Stimulated activated CD8-positive, alpha-beta memory T cell treated with anti-CD3 and anti-CD28 coated beads, Interleukin-15, amount 100 ng/mL, for 48 hours (primary cell): ENCODE measurements at regions not wholly inside any gene's neighbourhood (a gene's known extent, or its start where the extent isn't known, plus 50 kb on each side); places are given as distances from the start of the nearest gene placed in this dataset.
A peak's percentile ranks its signal among the peaks of the same experiment; 100 is the strongest.

Experiments used
- DNase-seq, 2 donors: peaks; one replicate each; pipeline ENCODE4 v3.0.0-alpha.2; 2020; ENCODE audit warnings: low read depth in 2 of 2

DNA sequence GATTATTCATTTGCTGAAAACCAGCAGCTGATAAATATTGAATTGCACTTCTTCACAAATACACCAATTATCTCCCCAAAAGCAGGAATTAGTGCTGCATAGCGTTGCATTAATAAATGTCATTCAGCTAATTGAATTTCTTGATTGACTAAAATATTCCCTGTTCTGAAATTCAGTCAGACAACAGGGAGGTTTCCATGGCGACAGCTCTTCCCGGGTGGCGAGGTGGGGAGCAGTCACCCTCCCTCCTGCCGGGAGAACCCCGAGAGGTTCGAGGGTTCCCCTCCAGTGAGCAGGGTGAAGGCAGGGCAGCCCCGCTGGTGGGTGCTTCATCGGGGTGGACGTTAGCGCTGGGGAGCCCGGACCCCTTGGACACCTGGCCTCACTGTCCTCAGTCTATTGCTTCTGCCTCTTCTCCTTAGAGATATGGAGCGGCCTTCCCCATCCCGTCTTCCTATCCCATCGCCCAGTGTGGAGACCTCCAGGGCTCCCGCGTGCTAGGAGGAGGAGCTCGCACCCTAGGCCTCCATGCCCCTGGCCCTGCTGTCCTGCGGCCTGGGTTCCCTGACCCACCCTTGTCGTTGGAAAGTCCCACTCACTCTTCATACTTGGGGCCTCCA is 983.5 kb downstream of the BRD1 start:
- no peak for DNase-seq

DNA sequence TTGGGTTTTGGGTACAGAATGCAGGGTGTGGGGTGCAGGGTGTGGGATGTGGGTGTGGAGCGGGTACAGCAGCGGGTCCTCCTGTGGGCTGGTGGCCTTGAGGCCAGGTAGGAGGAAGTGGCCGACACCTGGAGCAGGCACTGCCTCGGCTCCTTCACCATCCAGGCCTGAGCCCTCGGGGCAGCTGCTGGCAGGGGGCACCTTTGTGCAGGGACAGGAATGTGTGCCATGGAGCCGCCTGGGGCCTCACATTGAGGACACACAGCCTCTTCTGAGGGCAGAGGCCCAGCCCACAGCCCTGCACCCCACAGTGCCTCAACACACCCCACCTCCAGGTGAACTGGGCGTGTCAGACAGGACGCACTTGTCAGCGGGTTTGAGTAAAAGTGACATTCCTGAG is 984.0 kb downstream of the BRD1 start:
- DNase-seq = no peak

DNA sequence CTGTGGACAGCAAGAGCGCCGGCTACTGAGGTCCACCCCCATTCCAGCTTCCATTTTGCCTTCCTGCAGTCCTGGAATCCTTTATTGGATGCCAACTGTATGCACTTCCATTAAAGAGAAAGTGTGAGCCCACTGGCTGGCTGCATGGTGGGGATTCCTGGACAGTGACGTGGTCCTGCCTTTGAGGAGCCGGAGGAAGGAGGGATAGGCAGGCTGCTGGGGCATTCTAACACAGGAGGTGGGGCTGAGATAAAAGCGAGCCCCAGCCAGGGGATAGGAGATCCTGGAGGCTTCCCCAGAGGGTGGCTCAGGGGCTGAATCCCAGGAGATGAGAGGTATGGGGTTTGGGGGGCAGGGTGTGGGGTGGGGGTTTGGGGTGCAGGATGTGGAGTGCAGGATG is 984.7 kb downstream of the BRD1 start:
- DNase-seq = no peak

DNA sequence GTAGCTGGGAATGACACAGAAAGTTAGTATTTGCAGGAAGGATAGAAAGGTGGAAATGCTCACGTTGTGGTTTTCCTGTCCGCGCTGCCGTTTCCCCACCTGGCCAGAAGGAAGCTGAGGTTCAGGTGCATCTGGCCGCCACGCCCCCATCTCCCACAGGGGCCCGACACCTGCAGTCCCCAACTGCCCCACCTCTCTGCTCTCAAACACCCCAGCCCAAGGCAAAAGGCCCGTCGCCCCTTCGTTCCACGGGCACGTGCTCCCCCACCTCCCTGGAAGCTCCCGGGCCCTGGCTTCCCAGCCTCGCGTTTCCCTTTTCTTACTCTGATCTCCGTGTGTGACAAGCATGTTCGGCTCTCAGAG is 985.1 kb downstream of the BRD1 start:
- DNase-seq = no peak

DNA sequence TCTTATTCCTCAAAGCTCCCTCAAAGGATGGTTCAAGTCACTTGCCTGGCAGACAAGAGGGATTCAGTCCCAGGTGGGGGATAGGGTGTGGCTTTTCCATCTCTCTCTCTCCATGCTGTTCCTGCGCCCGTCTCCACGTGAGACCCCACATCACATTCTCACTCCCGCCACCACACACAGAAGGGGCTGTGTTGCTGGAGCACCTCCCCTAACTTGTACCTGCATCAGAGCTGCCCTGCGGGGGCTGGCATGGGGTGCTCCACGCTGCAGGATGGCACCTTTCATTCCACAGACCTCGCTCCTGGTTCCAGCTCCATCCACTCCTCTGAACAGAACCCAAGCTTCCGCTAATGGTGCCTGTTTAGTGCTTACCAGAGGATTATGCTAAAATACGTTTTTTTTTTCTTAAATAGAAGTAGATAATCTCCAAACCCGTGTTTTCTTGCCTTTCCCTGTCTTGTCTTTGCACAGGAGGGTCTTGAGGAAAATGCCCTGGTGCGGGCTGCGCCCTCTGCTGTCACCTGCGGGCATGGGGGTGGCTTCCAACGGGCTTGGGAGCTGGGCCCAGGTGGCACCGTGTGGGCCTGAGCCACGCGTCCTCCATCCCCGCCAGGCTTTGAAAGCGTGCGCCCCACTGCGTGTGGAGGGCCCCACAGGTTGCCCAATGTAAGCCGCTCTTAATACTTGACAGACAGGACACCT is 985.6 kb downstream of the BRD1 start:
- DNase-seq = no peak

DNA sequence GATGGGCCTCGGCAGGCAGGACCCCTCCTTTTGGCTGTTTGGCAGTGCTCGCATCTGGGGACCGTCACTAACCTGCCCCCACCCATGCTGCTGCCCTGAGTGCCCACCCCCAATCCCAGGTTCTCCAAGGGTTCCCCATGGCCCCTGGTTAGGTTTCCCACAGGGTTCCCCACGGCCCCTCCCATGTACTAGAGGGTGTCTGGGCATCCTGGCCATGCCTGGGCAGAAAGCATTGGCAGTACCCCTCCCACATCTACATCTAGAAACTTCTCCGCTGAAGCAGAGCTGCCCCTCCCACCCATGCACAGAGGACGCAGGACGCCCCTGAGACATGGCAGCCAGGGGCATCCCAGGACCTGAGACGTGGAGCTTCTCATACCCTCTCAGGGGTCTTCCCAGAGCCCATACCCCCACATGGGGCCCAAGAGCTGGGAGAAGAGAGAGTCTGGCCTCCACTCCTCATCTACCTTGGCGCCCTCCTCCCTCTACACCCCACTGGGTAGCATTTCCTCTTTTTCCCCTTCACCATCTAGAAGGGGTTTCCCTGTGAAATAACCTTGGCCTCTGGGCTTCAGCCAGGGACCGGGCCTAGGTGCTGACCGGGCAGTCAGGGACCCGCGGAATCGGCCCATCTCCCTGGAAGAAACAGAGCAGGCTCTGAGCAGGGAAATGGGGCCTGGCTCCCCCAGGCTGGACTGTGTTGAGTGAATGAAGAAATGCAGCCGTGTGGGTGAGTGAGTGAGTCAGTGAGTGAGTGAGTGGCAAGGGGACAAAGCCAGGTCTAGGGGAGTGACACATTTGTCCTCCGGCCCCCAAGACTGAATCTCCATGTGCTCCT is 987.3 kb downstream of the BRD1 start:
- no peak for DNase-seq

DNA sequence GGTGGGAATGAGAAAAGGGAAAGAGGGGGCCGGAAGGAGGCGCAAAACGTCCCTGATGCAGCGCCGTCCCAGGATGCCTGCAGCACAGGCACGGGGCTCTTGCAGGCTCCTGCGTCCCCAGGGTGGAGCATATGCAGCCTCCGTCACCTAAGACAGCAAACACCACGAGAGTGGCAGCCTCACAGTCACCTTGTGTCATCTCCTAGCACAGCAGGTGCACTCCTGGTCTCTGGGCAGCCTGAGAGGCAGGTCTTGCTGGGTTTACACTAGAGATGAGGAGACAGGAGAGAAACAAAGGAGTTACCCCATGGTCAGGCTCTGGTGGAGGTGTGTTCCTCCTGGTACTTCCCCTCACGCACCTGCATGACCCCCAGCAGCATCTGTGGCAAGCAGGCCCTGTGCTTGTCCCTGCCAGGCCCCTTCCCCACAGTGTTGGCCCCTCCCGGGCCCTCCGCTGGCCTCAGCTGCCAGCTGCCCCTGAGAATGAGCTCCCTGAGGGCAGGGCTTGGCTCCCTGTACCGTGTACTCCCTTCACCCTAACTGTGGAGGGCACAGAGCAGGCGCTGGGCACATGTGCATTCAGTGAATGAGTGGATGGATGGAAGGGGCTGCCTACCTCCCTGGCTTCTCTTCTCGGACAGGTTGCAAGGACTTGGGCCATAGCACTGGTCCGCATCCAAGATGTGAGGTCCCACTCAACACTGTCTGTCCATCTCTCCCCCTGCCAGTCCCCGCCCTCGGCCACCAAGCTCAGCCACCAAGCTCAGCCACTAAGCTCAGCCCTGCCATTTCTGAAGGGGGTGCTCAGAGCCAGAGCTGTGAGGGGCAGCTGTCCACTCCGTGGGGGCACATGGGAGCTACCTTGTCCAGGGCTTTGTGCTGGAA is 988.6 kb downstream of the BRD1 start:
- DNase-seq = no peak

DNA sequence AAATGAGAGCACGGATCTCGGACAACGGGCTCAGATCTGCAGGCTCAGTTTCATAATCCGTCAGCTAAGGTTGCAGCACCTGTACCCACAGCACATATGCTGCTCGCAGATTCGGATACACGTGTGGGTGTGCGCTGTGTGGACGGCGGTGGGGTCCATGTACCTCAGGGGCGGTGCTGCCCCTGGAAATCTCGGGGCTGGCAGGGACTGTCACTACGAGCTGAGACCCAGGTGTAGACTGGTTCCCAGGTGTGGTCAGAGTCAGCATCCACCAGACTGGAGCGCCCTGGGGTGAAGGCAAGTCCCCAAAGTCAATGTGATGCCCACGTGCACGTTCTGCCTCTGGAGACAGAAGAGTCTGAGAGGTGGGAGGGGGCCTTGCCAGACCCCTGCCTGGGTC is 989.3 kb downstream of the BRD1 start:
- DNase-seq = no peak

DNA sequence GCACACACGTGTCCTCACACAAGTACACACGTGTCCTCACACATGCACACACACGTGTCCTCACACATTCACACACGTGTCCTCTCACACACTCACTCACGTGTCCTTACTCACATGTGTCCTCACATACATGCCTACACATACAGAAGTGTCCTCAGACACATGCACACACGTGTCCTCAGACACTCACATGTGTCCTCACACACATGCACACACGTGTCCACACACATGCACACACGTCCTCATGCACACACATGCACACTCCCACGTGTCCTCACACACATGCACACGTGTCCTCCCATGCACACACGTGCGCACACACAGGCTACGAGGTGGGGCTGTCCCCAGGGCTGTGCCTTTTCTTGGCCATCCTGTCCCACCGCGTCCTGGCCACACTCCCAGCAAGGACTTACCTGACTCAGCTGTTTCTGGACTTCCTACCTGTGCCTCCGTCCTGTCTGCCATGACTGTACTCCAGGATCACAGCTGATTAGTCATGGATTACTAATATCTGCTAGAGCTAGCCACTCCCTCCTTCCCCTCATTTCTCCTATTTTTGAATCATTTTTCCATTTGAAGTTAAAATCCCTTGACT is 990.2 kb downstream of the BRD1 start:
- no peak for DNase-seq

DNA sequence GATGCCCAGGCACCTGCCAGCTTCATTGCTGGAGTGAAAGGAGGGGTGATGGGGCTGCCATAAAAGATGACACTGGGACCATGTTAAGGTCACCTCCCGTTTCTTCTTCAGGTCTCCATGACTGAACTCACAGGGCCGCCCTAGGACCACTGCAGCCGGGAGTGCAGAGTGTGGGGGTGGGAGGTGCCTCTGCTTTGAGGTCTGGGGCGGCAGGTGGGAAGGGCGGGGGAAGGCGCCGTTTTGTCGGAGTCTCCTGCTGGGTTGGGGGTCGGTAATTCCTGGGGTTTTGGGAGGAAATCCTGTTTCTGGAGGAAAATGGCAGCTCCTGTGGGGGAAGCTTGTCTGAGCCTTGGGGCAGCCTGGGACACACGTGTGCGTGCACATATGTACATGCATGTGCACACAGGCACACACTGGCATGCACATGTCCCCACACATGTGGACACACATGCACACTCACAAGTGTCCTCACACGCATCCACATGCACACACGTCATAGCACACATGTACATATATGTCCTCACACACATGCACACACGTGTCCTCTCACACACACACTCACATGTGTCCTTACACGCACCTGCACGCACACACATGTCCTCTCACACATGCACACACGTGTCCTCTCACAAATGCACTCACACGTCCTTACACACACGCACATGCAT is 990.9 kb downstream of the BRD1 start:
- no peak for DNase-seq

DNA sequence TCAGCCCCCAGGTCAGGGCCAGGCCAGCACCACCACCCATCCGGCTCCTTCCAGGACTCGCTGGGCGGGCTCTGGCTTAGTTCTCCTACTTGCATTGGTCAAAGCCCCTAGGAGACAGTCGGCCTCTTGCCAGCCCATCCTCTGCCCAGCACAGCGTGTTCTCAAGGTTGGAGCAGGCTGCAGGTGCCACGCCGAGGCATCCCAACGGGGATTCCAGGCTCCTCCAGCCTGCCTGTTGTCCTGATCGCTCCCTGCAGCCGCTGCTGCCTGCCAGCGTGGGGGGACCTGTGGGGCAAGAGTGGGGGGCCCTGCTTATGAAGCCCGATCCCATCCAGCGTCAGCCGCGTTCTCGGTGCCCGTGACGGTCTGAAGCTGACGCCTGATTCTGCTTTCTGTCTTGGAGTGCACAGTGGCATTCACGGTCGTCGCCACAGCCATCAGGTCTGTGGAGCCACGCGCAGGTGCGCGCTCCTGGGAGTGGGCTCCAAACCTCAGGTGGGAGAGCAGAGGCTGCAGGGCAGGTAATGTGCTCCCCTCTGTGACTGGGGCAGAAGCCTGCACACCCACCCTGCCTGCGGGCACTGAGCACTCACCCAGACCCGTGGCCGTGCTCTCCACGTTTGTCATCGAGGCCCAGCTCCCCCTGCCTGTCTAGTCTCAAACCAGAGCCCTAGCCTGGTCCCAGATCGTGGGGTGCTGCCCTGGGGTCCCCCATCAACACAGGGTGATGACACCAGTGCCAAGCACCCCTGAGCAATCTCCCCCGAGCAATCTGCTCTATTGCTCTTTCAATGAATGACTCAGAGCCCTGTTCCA is 991.6 kb downstream of the BRD1 start:
- DNase-seq = no peak

DNA sequence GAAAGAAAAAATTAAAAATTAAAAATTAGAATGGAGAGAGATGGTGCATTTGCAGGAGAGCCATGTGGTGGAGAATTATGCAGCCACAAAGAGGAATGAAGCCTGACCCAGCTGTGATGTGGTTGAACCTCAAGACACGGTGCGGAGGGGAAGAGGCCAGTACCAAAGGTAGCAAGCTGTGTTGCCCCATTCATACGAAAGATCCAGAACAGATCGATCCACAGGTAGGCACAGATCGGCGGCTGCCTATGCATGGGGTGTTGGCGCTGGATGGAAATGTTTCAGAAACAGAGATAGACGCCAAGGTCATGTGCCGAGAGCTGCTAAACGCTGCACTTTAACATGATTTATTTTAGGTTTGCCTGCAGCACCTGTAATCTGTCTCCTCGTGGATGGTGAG is 992.3 kb downstream of the BRD1 start:
- no peak for DNase-seq

DNA sequence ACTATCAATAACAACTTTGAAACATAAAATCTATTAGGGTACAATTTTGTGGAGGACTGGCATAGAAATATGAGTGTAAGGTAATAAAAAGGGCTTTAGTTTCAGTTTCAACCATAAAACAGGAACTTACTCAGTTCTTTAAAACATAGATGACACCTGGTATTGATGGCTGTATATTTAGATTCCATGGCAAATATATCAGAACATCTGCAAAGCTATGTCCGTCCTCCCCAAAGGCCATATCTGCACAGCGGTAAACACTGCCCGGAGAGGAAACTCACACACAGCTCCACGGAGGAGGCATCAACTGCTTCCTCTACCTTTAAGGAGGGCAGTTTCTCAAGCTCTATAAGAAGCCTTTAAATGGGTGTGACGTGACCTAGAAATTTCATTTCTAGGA is 993.3 kb downstream of the BRD1 start:
- no peak for DNase-seq

DNA sequence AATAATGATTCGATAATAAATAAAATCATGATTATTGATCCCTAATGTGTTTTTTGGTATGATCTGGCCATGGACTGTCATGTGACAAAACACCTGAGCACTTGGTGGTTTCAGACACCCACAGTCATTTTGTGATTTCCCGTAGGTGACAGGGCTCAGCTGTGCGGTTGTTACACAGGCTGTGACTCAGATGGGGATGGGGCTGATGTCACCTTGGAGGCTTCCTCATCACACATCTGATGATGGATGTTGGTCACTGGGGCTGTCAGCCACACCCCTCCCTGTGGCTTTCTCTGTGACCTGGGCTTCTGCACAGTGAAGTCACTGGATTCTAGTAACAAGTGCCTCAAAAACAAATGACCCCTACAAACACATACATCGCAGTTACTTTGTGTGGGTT is 995.1 kb downstream of the BRD1 start:
- DNase-seq = peak; percentile 7 to 31

DNA sequence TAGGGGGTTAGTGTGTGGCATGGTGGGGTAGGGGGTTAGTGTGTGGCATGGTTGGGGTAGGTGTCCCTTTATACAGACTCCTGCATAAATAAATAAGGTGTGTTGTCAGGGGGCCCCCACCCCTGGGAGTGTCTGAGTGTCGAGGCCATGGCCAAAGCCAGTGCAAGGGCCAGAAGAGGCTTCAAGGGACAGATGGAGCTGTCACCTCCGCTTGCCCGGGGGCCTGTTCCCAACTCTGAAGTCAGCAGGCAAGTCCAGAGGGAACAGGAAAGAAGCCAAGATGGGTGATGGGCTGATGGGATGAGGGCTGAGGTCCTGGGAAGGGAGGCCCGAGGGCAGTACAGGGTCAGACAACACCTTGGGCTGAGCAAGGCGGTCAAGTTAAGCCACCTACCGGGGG is 997.8 kb downstream of the BRD1 start:
- DNase-seq = no peak

DNA sequence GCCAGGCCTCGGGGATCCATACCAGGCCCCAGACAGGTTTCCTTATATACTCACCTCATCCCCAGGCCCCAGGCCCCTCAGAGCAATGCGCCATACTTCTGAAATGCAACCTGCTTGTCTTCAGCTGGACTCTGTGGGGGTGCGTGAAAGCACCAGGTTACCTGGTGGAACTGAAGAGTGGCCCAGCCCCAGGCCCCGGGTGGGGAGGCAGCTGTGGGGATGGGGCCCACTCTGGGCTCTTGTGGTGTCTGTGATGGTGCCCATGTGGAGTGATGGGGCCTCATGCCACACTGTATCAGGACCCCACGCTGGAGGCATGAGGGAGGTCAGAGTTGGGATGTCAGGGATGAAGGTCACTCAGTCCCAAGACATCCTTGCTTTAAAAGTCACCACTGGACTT is 999.0 kb downstream of the BRD1 start:
- DNase-seq = no peak

DNA sequence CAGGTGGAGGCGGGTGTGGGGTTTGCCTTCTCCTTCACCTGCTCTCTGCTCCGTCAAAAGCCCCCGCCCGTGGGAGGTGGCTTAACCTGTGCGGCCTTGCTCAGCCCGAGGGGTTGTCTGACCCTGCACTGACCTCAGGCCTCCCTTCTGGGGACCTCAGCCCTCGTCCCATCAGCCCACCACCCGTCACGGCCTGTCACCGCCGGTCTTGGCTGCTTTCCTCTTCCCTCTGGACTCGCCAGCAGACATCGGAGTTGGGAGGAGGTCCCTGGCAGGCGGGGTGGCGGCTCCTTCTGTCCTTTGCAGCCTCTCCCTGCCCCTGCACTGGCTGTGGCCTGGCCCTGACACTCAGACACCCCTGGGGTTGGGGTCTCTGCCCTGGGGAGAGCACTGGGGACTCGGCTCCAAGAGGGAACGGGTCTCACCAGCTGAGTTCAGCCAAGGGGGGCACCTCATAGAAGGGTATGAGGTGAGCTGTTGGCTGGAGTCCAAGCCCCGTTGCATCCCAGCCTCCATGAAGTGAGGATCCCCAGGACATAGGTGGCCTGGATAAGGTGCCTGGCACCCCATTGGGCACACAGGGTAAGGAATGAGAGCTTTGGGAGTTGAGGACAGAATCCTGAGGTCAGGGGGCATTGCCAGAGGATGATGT is 999.6 kb downstream of the BRD1 start:
- no peak for DNase-seq

DNA sequence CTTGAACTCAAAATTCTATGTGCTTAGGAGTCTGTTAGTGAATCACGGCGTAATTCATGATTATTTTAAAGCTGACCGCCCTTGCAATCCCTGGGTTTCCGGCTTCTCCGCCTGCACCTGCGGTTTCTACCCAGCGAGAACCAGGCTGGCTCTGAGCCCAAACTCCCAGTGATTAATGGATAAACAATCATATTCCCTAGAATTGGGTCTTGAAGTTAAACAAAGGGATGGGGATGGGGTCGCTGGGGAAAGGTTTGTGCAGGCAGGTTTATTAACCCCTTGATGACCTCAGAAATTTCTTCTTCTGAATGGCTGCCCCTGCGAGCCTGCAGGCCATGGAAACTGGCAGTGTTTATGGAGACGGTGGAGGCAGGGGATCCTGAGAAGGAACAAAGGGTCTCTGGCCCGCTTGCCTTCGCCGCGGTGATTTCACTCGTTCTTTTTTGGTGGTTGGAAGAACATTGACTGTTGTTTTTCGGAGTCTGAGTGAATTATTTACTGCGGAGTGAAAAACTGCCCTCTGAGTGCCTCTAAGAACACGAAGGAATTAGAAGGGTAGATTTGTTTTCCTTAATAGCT is 1000.3 kb downstream of the BRD1 start:
- DNase-seq = no peak

DNA sequence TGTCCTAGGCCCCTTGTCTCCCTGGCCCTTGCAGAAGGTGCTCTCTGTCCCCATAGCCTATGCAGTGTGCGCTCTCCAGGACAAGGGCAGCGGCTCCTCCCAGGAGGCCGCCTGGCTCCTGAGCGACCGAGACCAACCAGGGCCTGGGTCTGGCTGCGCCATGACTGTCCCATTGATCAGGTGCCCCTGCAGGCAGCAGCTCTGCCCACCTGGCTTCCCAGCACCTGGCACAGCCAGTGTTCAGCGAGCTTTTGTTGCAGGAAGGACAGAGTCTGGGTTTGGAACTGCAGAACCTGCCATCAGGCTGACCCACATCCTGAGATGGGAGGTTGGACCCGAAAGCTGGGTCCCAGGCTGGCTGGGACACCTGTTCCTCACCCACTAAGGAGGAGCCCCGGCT is 1001.1 kb downstream of the BRD1 start:
- no peak for DNase-seq
